ENCODE measurements at regions not wholly inside any gene's neighbourhood (a gene's known extent, or its start where the extent isn't known, plus 50 kb on each side); places are given as distances from the start of the nearest gene placed in this dataset.

GRCh38 chr3:28863186-28863585, 417.7 kb upstream of the RBMS3 start:
- Histone ChIP-seq H3K27ac (ENCODE audit: low read length) (no peak overlapping the region), H4K20me1 (ENCODE audit: low read length) (no peaks in the 10 kb centered on the region), H3K27me3 (ENCODE audit: low read length) (no peaks in the 10 kb centered on the region), H3F3A (ENCODE audit: low read length, unreplicated experiment) (no peaks in the 10 kb centered on the region), H2AFZ (ENCODE audit: low read length) (no peak overlapping the region), H3K36me3 (ENCODE audit: low read depth, low read length) (no peaks in the 10 kb centered on the region), H3K4me3 (ENCODE audit: low read length) (no peak overlapping the region), H3K79me2 (ENCODE audit: low read length) (no peaks in the 10 kb centered on the region), H3K9me3 (ENCODE audit: low read length) (no peaks in the 10 kb centered on the region), H3K4me1 (ENCODE audit: insufficient read depth, low read length) (no peaks in the 10 kb centered on the region), H3K4me2 (ENCODE audit: low read length) (no peak overlapping the region), H3K9me2 (replicated peaks; ENCODE audit: low read length) (no peaks in the 10 kb centered on the region), H3K9ac (ENCODE audit: low read length) (no peak overlapping the region)
- CTCF ChIA-PET: no interaction called here
- ATAC-seq (no peak), DNase-seq (no peak)
- intact Hi-C loops (cut with micrococcal nuclease): no loop called here
- BruUV-seq (replicated peaks): no TSS peak
- POLR2A ChIA-PET (ENCODE audit: unreplicated experiment): interaction anchor here (0.6 kb wide), 1 partner anchor 631 kb away, joined by 4 read pairs; no protein-coding TSS in a partner anchor
- no peak for TF ChIP-seq EZH2phosphoT487 (IDR thresholded peaks at IDR 0.05; ENCODE audit: borderline replicate concordance, low read length)

DNA sequence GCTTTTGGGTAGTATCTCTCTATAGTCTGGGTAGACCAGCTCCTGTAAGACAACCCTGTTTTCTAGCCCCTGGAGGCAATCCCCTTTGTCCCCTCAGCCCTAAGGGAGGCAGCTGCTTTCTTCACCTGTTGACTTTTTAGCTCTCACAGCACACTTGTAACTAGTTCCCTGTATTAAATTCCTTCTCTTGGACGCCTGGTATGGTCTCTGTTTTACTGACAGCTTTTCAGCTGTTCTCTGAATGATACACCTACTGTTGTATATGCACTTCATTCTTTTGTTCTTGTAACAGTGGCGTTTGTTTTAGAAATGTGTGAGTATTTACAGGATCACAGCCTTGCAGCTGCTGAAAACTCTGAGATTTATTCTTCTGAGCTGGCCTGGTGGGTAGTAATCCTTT, 413.0 kb upstream of the RBMS3 start:
- no peak overlapping the region for H3K27ac ChIP-seq (ENCODE audit: low read length)
- ATAC-seq (no peak), DNase-seq (no peak)
- no peaks in the 10 kb centered on the region for H3K9me3 ChIP-seq (ENCODE audit: low read length)
- H3K4me1 ChIP-seq (ENCODE audit: insufficient read depth, low read length): no peaks in the 10 kb centered on the region
- no peak overlapping the region for H3K4me3 ChIP-seq (ENCODE audit: low read length)
- H3F3A ChIP-seq (ENCODE audit: low read length, unreplicated experiment): no peaks in the 10 kb centered on the region
- no peaks in the 10 kb centered on the region for H3K27me3 ChIP-seq (ENCODE audit: low read length)
- no peaks in the 10 kb centered on the region for H3K9me2 ChIP-seq (replicated peaks; ENCODE audit: low read length)
- intact Hi-C loops (cut with micrococcal nuclease): no loop called here
- H4K20me1 ChIP-seq (ENCODE audit: low read length): no peaks in the 10 kb centered on the region
- H2AFZ ChIP-seq (ENCODE audit: low read length): no peak overlapping the region
- POLR2A ChIA-PET (ENCODE audit: unreplicated experiment): no interaction called here
- H3K4me2 ChIP-seq (ENCODE audit: low read length): no peak overlapping the region
- BruUV-seq (replicated peaks): no TSS peak
- no peaks in the 10 kb centered on the region for H3K79me2 ChIP-seq (ENCODE audit: low read length)
- no peaks in the 10 kb centered on the region for H3K36me3 ChIP-seq (ENCODE audit: low read depth, low read length)
- TF ChIP-seq EZH2 (IDR thresholded peaks at IDR 0.05; ENCODE audit: low read length, unreplicated experiment): no peak
- no peak for TF ChIP-seq EZH2phosphoT487 (IDR thresholded peaks at IDR 0.05; ENCODE audit: borderline replicate concordance, low read length)
- TF ChIP-seq, protein P1, sequence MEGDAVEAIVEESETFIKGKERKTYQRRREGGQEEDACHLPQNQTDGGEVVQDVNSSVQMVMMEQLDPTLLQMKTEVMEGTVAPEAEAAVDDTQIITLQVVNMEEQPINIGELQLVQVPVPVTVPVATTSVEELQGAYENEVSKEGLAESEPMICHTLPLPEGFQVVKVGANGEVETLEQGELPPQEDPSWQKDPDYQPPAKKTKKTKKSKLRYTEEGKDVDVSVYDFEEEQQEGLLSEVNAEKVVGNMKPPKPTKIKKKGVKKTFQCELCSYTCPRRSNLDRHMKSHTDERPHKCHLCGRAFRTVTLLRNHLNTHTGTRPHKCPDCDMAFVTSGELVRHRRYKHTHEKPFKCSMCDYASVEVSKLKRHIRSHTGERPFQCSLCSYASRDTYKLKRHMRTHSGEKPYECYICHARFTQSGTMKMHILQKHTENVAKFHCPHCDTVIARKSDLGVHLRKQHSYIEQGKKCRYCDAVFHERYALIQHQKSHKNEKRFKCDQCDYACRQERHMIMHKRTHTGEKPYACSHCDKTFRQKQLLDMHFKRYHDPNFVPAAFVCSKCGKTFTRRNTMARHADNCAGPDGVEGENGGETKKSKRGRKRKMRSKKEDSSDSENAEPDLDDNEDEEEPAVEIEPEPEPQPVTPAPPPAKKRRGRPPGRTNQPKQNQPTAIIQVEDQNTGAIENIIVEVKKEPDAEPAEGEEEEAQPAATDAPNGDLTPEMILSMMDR (conservative IDR thresholded peaks at IDR 0.05; ENCODE audit: low read depth, low read length): no peak
- H3K9ac ChIP-seq (ENCODE audit: low read length): no peak overlapping the region
- CTCF ChIA-PET: no interaction called here

GRCh38 chr3:28868897-28869296, 412.0 kb upstream of the RBMS3 start:
- Histone ChIP-seq H3K27me3 (ENCODE audit: low read length) (no peaks in the 10 kb centered on the region), H3K9ac (ENCODE audit: low read length) (no peak overlapping the region), H3K4me1 (ENCODE audit: insufficient read depth, low read length) (no peaks in the 10 kb centered on the region), H2AFZ (ENCODE audit: low read length) (no peak overlapping the region), H3K4me2 (ENCODE audit: low read length) (no peak overlapping the region), H3K9me3 (ENCODE audit: low read length) (no peaks in the 10 kb centered on the region), H4K20me1 (ENCODE audit: low read length) (no peaks in the 10 kb centered on the region), H3K9me2 (replicated peaks; ENCODE audit: low read length) (no peaks in the 10 kb centered on the region), H3K36me3 (ENCODE audit: low read depth, low read length) (no peaks in the 10 kb centered on the region), H3K27ac (ENCODE audit: low read length) (no peak overlapping the region), H3K4me3 (ENCODE audit: low read length) (no peak overlapping the region), H3F3A (ENCODE audit: low read length, unreplicated experiment) (no peaks in the 10 kb centered on the region), H3K79me2 (ENCODE audit: low read length) (no peaks in the 10 kb centered on the region)
- intact Hi-C loops (cut with micrococcal nuclease): no loop called here
- ChIA-PET CTCF (interaction anchor here (0.7 kb wide), 1 partner anchor 1176 kb away, joined by 3 read pairs; no protein-coding TSS in a partner anchor), POLR2A (ENCODE audit: unreplicated experiment) (no interaction called here)
- no TSS peak for BruUV-seq (replicated peaks)
- TF ChIP-seq EZH2 (IDR thresholded peaks at IDR 0.05; ENCODE audit: low read length, unreplicated experiment) (no peak), EZH2phosphoT487 (IDR thresholded peaks at IDR 0.05; ENCODE audit: borderline replicate concordance, low read length) (no peak)
- TF ChIP-seq, protein P1 (conservative IDR thresholded peaks at IDR 0.05; ENCODE audit: low read depth, low read length): no peak
- DNase-seq (no peak), ATAC-seq (no peak)
